RWPE2 (cell line): ENCODE measurements at regions not wholly inside any gene's neighbourhood (a gene's known extent, or its start where the extent isn't known, plus 50 kb on each side); places are given as distances from the start of the nearest gene placed in this dataset.

Experiments used
- ATAC-seq: fragments of 200-7000 bp; cut with Tn5 transposase; 3 replicates; pipeline ENCODE4 v1.9.1; 2021; ENCODE audit warnings: low read depth
- DNase-seq: peaks from one replicate; pipeline ENCODE4 v3.0.0-alpha.2; 2020; ENCODE audit warnings: low spot score
- H3K27ac ChIP-seq: fragments of 450-650 bp; 2 replicates; pipeline ENCODE4 v1.5.1; 2017; ENCODE audit warnings: mild to moderate bottlenecking; ENCODE audit not compliant: poor library complexity, severe bottlenecking
- H3K27me3 ChIP-seq: fragments of 250-450 bp; sonication (Bioruptor Pico); 2 replicates; pipeline ENCODE4 v1.5.1; 2021; ENCODE audit warnings: mild to moderate bottlenecking, moderate library complexity; ENCODE audit not compliant: insufficient read depth, poor library complexity, severe bottlenecking
- H3K36me3 ChIP-seq: fragments of 250-450 bp; sonication (Bioruptor Pico); 2 replicates; pipeline ENCODE4 v1.5.1; 2020; ENCODE audit warnings: low read depth, mild to moderate bottlenecking, moderate library complexity
- H3K4me1 ChIP-seq: fragments of 250-450 bp; sonication (Bioruptor Pico); 2 replicates; pipeline ENCODE4 v1.5.1; 2021; ENCODE audit warnings: mild to moderate bottlenecking, moderate library complexity; ENCODE audit not compliant: insufficient read depth, poor library complexity, severe bottlenecking
- H3K4me3 ChIP-seq: fragments of 250-450 bp; sonication (Bioruptor Pico); 2 replicates; pipeline ENCODE4 v1.5.1; 2021; ENCODE audit warnings: mild to moderate bottlenecking, moderate library complexity; ENCODE audit not compliant: severe bottlenecking
- H3K9me3 ChIP-seq: fragments of 250-450 bp; sonication (Bioruptor Pico); 2 replicates; pipeline ENCODE4 v1.5.1; 2021; ENCODE audit warnings: mild to moderate bottlenecking, moderate library complexity; ENCODE audit not compliant: severe bottlenecking
- TF ChIP-seq, protein P1 (sequence below): fragments of 450-650 bp; IDR thresholded peaks from one replicate; pipeline ENCODE4 v1.5.1; 2017; ENCODE audit warnings: mild to moderate bottlenecking, moderate library complexity; ENCODE audit not compliant: poor library complexity, severe bottlenecking

DNA sequence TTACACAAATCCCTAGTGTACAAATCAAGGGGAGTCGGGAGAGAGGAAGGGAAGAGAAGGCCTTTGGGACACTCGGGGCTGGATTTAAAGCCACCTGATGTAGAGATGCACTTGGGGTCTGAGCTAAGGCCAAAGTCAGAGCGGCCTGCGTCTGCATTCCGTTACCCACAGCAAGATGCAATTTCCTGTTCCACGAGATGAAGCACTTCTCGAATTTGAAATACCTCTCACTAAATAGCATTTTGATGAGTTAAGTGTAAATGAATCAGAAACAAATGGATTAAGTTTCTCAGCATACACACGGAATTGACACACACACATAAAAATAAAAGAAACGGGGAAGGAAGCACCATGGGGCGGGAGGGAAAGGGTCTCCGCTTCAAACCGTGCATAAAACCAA lies 386.0 kb downstream of the SOX9 start:
- ATAC-seq (no peak), DNase-seq (no peak)
- no peak overlapping the region for H3K27ac ChIP-seq
- peaks cover 3% of the 10 kb centered on the region; the same call in 1 of the 2 replicates for H3K36me3 ChIP-seq
- no peak overlapping the region for H3K4me3 ChIP-seq
- H3K27me3 ChIP-seq = no peaks in the 10 kb centered on the region
- peaks cover 48% of the 10 kb centered on the region for H3K4me1 ChIP-seq
- TF ChIP-seq, protein P1, sequence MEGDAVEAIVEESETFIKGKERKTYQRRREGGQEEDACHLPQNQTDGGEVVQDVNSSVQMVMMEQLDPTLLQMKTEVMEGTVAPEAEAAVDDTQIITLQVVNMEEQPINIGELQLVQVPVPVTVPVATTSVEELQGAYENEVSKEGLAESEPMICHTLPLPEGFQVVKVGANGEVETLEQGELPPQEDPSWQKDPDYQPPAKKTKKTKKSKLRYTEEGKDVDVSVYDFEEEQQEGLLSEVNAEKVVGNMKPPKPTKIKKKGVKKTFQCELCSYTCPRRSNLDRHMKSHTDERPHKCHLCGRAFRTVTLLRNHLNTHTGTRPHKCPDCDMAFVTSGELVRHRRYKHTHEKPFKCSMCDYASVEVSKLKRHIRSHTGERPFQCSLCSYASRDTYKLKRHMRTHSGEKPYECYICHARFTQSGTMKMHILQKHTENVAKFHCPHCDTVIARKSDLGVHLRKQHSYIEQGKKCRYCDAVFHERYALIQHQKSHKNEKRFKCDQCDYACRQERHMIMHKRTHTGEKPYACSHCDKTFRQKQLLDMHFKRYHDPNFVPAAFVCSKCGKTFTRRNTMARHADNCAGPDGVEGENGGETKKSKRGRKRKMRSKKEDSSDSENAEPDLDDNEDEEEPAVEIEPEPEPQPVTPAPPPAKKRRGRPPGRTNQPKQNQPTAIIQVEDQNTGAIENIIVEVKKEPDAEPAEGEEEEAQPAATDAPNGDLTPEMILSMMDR = no peak
- no peaks in the 10 kb centered on the region for H3K9me3 ChIP-seq

DNA sequence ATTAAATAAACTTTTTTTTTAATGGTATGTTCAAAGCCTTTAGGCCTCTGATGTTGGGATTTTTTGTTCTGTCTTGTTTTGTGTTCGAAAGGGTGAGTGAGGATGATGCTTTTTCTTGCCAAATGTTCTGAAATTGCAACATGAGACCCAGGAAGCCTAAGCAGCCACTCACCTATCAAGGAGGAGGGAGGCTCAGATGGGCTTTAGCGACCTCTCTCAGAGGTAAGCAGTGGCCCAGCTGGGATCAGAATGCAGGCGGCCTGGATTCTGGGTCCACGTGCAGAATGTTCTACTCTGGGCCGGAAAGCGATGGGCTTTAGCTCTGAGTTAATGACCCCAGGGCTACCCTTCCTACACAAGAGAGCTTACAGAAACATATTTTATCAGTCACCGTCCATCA lies 386.6 kb downstream of the SOX9 start:
- ATAC-seq (no peak), DNase-seq (no peak)
- Histone ChIP-seq H3K27ac (no peak overlapping the region), H3K4me1 (peaks cover 42% of the 10 kb centered on the region), H3K36me3 (peaks cover 3% of the 10 kb centered on the region; the same call in 1 of the 2 replicates), H3K27me3 (no peaks in the 10 kb centered on the region), H3K9me3 (no peaks in the 10 kb centered on the region), H3K4me3 (no peak overlapping the region)
- TF ChIP-seq, protein P1 = no peak

DNA sequence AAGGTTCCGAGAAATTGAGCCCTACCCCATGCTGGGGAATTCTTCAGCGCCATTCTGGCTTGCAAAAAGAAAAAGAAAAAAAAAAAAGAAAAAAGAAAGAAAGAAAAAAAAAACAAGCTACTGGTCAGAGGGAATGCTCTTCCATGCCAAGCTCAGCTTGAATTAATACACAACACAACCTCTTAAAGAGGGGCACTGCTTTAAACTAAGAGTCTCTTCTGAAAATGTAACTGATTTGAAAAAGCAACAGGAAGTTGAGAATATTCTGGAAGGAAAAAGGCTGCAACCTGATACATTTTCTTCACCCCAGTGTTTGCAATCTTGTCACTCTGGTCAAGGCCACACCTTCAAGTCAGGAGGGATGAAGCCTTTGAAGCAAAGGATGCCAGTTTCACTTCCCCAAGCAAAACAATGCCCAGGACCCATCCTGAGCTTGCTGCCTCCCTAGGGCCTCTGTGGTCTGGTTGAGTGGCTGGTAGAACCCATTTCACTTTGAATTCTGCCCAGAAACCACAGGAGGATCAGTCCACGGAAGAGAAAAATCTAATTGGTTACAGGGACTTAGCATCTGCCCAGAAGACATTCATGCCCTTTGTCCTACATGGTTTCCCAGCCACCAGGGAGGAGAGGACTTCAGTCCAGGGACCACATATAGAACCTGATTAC lies 389.7 kb downstream of the SOX9 start:
- peak; percentile 48 for ATAC-seq
- Histone ChIP-seq H3K27me3 (no peaks in the 10 kb centered on the region), H3K27ac (peak overlapping the region; percentile 11), H3K9me3 (no peaks in the 10 kb centered on the region), H3K36me3 (no peaks in the 10 kb centered on the region), H3K4me3 (no peak overlapping the region), H3K4me1 (peaks cover 32% of the 10 kb centered on the region)
- no peak for DNase-seq
- TF ChIP-seq, protein P1 = no peak

DNA sequence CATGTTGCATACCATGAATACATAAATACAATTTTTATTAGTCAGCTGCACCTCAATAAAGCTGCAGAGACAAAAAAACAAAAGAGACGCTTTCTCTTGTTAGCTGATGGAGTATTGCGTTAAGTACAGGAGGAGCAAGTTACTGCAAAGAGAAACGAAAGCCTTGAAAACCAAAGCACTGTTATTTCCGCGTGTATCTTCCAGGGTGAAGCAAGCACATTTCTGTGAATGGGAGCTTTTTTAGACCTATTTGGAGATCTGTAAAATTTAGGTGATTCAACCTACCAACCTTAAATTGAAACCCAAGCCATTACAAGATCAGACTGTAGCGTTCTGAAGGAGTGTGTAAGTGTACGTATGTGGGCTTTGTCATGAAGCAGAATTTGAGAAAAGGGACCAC lies 390.4 kb downstream of the SOX9 start:
- H3K36me3 ChIP-seq = no peaks in the 10 kb centered on the region
- TF ChIP-seq, protein P1 = no peak
- ATAC-seq = no peak

GRCh38 chr17:72511874-72512273 lies 391.1 kb downstream of the SOX9 start:
- ATAC-seq (no peak), DNase-seq (no peak)
- Histone ChIP-seq H3K9me3 (no peaks in the 10 kb centered on the region), H3K27me3 (no peaks in the 10 kb centered on the region), H3K36me3 (no peaks in the 10 kb centered on the region), H3K27ac (no peak overlapping the region), H3K4me3 (no peak overlapping the region), H3K4me1 (peaks cover 45% of the 10 kb centered on the region)
- TF ChIP-seq, protein P1 = no peak

More for the DNA sequence above, 390.4 kb downstream of the SOX9 start:
- Histone ChIP-seq H3K27ac (peak overlapping the region; percentile 11), H3K4me3 (no peak overlapping the region), H3K27me3 (no peaks in the 10 kb centered on the region), H3K4me1 (peaks cover 39% of the 10 kb centered on the region), H3K9me3 (no peaks in the 10 kb centered on the region)
- DNase-seq = no peak
